ENCODE measurements at regions not wholly inside any gene's neighbourhood (a gene's known extent, or its start where the extent isn't known, plus 50 kb on each side); places are given as distances from the start of the nearest gene placed in this dataset.

GRCh38 chr12:123077298-123078119, 73.4 kb downstream of the PITPNM2 start:
- DNase-seq (ENCODE audit: low spot score), result no peak

GRCh38 chr12:123076604-123077297, 74.1 kb downstream of the PITPNM2 start:
- DNase-seq (ENCODE audit: low spot score), result no peak

- no peak for DNase-seq (ENCODE audit: low spot score)
Observed at GRCh38 chr12:123075646-123076171, 75.2 kb downstream of the PITPNM2 start.

GRCh38 chr12:123075087-123075645, 75.7 kb downstream of the PITPNM2 start:
- no peak for DNase-seq (ENCODE audit: low spot score)

- no peak for DNase-seq (ENCODE audit: low spot score)
Observed at GRCh38 chr12:123073962-123074801, 76.7 kb downstream of the PITPNM2 start.

GRCh38 chr12:123073292-123073691, 77.6 kb downstream of the PITPNM2 start:
- no peak for DNase-seq (ENCODE audit: low spot score)

- DNase-seq (ENCODE audit: low spot score), result no peak
Observed at GRCh38 chr12:123071857-123072256, 79.0 kb downstream of the PITPNM2 start.

- DNase-seq (ENCODE audit: low spot score), result no peak
Observed at GRCh38 chr12:123071099-123071800, 79.6 kb downstream of the PITPNM2 start.

GRCh38 chr12:123070267-123071081, 80.4 kb downstream of the PITPNM2 start:
- DNase-seq (ENCODE audit: low spot score), result no peak

GRCh38 chr12:123069436-123070266, 81.2 kb downstream of the PITPNM2 start:
- no peak for DNase-seq (ENCODE audit: low spot score)

GRCh38 chr12:123067654-123068053, 83.2 kb downstream of the PITPNM2 start:
- DNase-seq (ENCODE audit: low spot score), result no peak

GRCh38 chr12:123066384-123066710, 84.5 kb downstream of the PITPNM2 start:
- DNase-seq (ENCODE audit: low spot score), result no peak

GRCh38 chr12:123065676-123066383, 85.1 kb downstream of the PITPNM2 start:
- no peak for DNase-seq (ENCODE audit: low spot score)

GRCh38 chr12:123064885-123065619, 84.6 kb downstream of the ARL6IP4 start:
- no peak for DNase-seq (ENCODE audit: low spot score)

GRCh38 chr12:123064366-123064765, 83.9 kb downstream of the ARL6IP4 start:
- no peak for DNase-seq (ENCODE audit: low spot score)

GRCh38 chr12:123063535-123063934, 83.1 kb downstream of the ARL6IP4 start:
- DNase-seq (ENCODE audit: low spot score), result no peak

- no peak for DNase-seq (ENCODE audit: low spot score)
Observed at GRCh38 chr12:123062681-123063486, 82.4 kb downstream of the ARL6IP4 start.

All from putamen (tissue), 1 donor.